ENCODE measurements at regions not wholly inside any gene's neighbourhood (a gene's known extent, or its start where the extent isn't known, plus 50 kb on each side); places are given as distances from the start of the nearest gene placed in this dataset.
"Not testable (repeated sequence)": the region's sequence is repeated elsewhere in the genome, so short reads cannot be mapped to it uniquely, and the experiment has no call there.

DNA sequence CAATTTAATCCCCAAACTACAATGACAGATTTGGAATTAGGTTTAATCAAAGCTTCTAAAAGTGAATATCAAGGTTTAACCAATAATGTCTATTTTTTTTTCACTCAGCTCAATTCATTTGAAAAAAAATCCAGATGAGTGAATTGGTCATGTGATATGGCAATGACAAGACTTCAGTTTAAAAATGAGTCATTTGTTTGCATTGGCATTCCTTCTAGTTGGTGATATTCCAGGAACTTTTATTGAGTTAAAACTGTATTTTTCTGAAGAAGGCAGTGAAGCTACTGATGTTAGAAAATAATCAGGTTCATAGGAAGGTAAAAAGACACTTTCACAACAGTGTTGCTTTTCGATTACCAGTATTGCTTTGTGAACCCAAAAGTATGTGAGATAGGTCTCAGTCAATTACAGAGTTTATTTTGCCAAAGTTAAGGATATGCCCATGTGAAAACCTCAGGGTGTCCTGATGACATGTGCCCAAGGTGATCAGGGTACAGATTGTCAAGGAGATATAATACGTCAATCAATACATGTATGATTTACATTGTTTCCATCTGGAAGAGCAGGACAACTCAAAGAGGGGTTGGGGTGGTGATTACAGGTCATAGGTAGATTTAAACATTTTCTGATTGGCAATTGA is 1214.9 kb downstream of the GALC start:
- peak; percentile 87 for DNase-seq

DNA sequence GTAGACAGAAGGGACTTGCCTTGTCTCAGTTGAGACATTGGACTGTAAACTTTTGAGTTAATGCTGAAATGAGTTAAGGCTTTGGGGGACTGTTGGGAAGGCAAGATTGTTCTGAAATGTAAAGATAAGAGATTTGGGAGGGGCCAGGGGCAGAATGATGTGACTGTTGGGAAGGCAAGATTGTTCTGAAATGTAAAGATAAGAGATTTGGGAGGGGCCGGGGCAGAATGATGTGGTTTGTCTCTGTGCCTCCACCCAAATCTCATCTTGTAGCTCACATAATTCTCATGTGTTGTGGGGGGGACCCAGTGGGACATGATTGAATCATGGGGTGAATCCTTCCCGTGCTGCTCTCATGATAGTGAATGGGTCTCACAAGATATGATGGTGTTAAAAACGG is 1217.1 kb downstream of the GALC start:
- DNase-seq: not testable (repeated sequence)

DNA sequence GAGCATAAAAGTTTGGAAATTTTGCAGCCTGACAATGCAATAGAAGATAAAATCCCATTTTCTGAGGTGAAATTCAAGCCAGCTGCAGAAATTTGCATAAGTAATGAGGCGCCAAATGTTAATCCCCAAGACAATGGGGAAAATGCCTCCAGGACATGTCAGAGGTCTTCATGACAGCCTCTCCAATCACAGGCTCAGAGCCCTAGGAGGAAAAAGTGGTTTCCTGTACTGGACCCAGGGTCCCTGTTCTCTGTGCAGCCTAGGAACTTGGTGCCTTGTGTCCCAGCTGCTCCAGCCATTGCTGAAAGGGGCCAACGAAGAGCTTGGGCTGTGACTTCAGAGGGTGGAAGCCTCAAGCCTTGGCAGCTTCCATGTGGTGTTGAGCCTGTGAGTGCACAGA is 1218.1 kb downstream of the GALC start:
- DNase-seq: no peak

DNA sequence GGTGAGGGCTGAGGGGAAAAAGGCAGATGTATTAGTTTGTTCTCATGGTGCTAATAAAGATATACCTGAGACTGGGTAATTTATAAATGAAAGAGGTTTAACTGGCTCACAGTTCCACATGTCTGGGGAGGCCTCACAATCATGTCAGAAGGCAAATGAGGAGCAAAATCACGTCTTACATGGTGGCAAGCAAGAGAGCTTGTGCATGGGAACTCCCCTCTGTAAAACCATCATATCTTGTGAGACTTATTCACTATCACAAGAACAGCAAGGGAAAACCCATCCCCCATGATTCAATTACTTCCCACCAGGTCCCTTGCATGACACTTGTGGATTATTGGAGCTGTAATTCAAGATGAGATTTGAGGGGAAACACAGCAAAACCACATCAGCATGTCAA is 1220.9 kb downstream of the GALC start:
- no peak for DNase-seq

DNA sequence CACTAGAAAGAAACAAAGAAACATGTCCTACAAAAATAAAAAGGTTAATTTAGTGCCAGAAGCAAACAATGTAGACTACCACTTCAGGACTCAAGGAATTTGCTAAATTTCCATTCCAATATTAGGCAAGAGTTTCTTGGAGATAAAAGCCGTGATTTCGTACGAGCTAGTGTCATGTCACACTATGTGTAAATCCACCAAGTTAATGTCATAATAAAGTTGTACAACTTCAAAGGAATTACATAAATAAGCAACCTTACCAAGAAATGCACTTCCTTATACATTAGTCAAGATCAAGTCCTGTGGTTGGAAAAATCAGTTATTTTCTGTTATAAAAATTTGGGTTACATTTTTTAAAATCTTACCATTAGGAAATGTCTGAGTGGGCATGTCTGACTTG is 1222.8 kb downstream of the GALC start:
- DNase-seq: no peak

DNA sequence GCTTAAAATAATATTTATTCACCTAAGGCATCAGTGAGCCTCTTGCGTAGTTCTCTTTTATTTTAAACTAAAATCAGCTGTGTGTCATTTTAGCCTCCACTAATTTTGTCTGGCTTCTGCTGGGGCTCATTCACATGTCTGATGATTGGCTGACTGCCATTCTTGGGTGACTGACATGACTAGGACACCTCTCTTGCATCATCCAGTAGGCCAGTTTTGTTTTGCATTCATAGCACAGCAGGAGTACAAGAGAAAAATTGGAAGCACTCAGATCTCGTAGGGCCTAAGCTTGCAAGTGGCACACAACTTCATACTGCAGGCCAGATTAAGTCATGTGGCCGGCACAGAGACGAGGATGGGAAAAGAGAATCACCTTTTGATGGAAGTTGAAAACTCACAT is 1226.5 kb downstream of the GALC start:
- peak; percentile 47 for DNase-seq

DNA sequence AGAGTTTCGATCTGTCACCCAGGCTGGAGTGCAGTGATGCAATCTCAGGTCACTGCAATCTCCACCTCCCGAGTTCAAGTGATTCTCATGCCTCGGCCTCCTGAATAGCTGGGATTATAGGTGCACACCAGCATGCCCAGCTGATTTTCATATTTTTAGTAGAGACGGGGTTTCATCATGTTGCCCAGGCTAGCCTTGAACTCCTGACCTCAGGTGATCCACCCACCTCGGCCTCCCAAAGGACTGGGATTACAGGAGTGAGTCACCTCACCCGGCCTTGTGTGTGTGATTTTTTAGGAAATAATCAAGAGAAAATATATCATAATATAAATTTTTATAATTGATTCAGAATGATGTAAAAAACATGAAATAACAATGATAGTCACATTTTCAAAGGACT is 1231.4 kb downstream of the GALC start:
- DNase-seq: no peak

DNA sequence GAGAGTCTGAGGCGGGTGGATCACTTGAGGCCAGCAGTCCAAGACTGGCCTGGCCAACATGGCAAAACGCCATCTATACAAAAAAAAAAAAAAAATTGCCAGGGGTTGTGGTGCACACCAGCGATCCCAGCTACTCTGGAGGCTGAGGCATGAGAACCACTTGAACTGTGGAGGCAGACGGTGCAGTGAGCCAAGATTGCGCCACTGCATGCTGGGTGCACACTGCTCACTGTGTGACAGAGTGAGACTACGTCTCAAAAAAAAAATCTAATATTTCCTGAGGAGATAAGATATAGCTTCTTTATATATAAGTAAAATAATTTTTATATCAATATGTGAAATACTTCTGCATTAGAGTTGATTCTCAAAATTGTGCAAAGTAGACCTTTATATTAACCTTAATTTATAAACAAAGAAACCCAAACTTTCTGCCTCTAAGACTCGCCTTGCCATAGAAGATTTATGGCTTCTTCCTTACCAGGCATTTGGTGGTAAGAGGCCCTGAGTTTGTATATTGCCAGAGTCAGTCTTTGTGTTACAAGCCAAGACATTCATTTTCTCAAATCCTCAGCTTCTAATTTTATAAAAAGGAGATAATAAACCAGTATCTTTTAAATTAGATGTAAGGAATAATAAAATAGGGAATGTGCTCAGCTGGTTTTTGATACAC is 1226.7 kb downstream of the FLRT2 start:
- no peak for DNase-seq

DNA sequence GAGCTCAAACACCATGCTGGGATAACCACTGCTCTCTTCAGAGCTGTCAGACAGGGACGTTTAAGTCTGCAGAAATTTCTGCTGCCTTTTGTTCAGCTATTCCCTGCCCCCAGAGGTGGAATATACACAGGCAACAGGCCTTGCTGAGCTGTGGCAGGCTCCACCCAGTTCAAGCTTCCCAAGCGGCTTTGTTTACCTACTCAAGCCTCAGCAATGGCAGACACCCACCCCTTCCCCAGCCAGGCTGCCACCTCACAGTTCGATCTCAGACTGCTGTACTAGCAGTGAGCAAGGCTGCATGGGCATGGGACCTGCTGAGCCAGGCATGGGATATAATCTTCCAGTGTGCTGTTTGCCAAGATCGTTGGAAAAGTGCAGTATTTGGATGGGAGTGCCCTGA is 1220.5 kb downstream of the FLRT2 start:
- DNase-seq: not testable (repeated sequence)

DNA sequence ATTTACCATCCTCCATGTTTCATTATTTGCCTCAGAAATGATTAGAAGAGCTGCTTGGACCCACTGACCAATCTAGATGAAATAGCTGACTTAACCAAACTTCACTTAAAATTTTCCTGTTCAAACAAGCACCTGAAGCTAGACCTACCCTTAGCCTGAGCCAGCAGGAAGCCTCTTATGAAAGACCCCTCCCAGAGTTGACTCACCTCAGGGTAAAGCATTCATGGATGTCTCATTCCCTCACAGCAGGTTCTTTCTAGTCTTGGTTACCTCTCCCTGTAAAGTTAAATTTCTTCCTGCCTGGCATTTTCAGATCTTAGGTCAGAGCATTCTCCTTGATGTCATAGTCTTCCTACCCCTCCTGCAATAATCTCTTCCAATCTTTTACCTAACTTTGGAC is 1209.8 kb downstream of the FLRT2 start:
- no peak for DNase-seq

DNA sequence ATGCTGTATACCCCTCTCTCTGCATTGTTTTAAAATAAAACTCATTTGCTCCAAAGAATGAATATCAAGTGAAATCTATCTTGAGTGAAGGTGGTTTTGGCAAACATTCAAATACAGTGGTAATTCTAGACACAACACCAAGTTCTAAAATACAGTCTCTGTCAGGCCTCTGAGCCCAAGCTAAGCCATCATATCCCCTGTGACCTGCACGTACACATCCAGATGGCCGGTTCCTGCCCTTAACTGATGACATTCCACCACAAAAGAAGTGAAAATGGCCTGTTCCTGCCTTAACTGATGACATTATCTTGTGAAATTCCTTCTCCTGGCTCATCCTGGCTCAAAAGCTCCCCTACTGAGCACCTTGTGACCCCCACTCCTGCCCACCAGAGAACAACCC is 1201.5 kb downstream of the FLRT2 start:
- DNase-seq: not testable (repeated sequence)

DNA sequence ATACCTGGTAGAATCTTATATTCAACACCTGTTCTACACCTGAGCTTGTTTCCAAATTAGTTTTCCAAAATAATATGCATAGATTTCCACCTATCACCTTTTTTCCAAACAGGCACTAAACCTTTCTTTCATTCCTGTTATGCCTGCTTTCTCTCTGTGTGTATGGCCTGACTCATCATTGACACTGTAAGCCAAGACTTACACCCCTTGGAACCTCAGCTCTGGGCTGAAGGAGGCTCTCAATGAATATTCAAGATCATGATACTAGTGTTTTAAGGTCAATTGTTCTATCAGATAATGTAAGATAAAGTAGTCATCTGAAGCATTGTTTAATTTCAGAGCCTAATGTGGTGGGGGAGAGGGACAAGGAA is 1193.3 kb downstream of the FLRT2 start:
- no peak for DNase-seq

DNA sequence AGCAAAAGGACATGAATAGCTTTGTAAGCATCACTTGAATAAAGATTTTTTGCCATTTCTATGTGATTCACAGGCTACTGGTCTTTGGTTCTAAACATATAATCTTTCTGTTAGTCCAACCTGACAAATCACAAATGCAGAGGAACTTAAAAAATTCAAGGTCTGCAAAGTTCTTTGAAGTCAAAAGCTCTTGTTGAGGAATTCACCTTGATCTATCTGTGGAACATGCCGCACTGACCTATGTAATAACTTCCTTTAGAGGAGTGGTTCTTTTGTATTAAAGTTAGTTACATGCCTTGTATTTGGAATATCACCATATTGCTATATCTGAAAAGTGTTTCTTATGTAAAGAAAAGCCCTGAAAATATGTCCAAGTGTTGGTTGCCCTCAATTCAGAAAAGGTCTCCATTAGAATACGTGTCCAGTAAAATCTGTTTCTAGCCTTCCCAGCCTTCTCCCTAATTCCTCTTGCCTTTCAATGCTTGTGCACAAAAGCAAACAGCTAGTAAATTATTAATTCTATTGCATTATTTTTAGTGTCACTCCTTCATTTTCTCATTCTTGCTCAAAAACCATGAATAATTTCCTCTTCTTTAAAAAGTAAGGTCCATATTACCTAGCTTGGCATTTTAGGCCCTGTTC is 1192.8 kb downstream of the FLRT2 start:
- no peak for DNase-seq

DNA sequence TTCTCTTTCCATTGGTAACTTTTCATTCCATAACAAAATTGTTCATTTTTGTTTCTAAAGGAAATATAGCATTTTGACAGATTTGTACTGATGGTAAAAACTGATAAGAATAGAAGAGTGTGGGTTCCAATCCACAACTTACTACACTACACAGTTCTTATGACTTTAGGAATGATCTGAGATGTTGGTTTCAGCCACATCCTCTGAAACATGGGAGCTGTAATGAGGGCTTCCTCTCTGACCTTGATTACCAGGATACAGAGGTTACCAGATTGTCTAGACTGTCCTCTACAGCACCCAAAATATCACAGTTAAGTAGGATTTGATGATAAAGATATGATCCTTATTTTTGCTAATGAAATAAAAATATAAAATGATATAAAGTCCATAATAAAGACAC is 1184.6 kb downstream of the FLRT2 start:
- no peak for DNase-seq

DNA sequence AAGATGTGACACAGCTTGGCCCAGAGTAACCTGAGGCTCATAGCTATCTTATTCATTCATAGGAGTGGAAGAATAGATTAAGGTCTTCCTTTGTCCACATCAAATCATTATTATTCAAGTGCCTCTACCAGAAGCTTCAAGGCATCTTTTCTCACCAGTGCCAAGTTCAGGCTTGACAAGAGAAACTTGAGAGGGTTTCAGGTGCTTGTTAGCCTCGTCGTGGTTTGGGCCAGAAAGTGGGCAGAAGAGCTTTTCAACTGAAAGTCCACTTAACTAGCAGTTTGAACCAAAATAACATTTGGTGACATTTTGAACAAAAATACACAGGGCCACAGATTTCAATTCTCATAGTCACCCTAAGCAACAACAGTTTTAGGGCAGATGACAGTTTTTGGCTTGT is 1184.2 kb downstream of the FLRT2 start:
- DNase-seq: no peak

DNA sequence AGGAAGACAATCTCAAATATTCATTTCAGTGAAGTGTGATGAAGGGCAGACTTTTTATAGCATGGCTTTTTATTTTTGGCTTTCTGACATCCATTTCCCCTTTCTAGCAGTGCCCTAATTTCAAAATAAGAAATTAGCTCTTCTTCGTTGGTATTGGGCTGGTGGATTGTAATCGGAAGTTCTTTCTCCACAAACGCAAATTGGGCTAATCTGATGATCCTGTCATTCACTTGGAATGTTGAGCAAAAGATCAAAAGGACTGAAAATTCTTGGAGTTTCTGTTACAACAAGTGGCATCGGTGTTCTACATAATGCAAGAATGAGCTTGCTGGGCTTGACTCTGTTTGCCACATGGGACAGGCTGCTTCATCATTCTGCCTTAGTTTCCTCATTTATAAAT is 1182.8 kb downstream of the FLRT2 start:
- DNase-seq: no peak

DNA sequence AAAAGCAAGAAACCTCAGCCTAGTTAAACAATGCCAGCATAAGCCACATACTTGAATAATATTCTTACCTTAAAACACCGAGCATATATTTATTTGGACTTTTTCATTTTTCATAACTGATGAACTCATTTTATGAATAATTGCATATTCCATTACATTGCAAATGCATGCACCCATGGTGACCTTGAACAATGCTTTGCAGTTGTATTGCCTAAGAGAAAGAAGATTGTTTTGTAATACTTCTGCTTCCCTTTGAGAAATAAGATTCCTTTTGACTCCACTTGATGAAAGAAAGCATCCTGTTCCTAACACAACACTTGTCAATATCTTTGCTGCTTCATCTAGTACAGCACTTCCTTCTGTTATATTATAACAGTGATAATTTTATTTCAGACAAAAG is 1182.2 kb downstream of the FLRT2 start:
- DNase-seq: peak; percentile 7

DNA sequence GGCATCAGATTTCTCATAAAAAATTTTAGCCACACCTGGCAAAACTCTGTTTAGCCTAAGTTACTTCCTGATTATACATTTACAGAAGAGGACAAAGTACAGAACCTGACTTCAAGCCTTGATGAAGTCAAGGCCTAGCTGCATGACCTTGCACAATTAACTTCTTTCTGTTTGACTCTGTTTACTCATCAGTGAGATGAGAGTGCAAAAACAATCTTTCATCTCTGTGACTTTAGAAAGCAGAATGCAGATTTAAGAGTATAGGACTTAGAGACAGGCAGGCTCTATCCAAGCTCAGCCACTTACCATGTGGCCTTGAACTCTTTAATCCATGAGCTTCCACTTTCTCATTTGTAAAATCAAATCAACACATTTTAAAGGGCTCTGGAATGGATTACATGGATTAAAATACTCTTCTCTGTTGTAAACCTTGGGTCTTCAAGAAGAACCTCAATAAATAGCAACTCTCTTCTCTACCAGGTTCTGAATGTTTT is 1178.9 kb downstream of the FLRT2 start:
- no peak for DNase-seq

DNA sequence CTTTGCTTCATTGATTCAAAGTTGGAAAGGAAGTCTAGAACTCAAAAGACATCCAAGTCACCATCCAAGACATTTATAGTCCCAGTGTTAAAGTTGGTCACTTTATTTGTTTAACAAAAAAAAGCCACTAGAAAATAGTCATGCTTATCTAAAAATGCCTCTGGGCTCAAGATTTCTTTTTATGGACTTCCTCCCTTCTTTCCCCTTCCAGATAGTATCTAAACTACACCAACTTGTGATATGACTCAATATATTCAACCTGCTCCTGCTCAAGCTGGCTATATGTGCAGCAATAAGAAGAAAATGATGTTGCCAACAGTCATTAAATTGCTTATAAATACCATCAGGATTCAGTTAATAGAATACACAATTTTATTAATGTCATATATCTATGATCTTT is 1177.1 kb downstream of the FLRT2 start:
- no peak for DNase-seq

DNA sequence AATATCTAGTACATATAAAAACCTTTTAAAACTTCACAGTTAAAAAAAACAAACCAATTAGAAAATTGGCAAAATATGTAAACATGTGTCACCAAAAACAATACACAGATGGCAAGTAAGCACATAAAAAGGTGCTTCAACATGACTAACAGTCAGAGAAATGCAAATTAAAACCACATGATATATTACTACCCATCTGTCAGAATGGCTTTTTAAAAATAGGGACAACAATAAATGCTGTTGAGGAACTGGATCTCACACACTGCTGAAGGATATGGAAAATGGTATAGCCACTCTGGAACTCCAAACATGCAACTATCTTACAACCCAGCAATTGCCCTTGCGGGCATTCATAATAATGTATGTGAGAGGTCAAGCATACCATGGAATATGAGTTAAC is 1153.6 kb downstream of the FLRT2 start:
- DNase-seq: peak; percentile 1

DNA sequence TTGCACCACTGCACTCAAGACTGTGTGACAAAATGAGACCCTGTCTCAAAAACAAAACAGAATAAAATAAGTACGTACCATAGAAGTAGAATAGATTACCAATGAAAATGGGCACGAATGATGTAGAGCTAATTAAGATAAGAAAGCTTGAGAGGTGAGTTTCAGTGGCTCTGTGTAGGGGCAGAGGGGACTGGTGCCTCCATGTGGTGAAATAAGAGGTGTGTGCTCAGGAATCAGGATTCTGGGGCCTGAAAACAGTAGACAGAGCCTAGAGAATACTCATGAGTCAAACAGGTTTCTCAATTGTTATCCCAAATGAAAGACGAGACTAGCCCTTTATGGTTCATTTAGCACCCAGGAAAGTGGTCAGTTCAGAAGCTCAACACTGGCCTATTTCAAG is 1145.1 kb downstream of the FLRT2 start:
- DNase-seq: no peak

DNA sequence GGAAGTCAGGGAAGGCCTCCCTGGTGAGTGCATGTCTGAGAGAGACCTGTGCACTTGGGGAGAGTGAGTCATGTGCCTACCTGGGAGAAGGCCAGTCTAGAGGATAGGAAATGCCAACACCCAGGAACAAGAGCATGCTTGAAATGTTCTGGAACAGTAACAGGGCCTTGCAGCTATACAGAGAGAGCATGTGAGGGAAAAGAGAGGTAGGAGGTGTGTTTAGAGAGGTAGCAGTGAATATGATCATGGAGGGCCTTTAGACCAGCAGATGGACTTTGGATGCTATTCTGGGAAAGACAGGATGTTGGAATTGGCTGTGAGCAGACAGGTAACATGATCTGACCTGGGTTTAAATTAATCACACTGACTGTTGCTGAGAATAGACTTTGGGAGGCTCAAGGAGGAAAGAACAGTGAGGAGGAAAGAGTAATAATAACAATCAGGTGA is 1143.6 kb downstream of the FLRT2 start:
- DNase-seq: peak; percentile 9

DNA sequence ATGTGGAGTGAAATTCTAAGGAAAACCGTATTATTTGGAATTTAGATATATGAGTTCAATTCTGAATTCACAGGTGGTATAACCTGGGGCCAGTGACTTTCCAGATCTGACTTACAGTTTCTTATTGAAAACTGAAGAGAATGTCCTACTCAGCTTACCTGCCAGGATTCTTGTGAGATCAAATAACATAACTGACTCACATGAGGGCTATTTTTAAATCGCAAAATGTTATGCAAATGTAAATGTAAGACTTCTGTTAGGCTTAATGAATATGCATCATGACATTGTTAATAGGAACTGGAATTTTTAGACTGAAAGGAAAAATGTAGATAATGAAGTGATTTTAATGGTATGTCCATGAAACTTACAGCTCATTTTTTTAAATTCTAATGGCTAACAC is 1142.1 kb downstream of the FLRT2 start:
- DNase-seq: no peak

DNA sequence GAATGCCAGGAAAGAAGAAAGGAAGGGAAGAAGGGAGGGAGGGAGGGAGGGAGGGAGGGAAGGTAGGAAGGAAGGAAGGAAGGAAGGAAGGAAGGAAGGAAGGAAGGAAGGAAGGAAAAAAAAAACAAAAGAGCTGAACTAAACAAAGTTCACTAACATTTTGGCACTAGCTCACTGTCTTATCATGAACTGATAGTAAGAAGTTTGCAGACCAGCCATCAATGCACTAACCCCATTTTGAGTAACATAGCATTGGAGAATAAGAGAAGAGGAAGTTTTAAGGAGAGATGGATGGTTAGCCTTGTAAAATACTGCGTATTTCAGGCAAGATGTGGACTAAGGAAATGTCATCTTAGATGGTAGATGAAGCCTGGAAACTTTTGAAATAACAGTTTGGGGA is 1136.0 kb downstream of the FLRT2 start:
- DNase-seq: no peak

Data from fibroblast of upper back skin (primary cell).